ENCODE measurements at regions not wholly inside any gene's neighbourhood (a gene's known extent, or its start where the extent isn't known, plus 50 kb on each side); places are given as distances from the start of the nearest gene placed in this dataset.

- Histone ChIP-seq H3K14ac (replicated peaks; ENCODE audit: low read depth, low read length) (no peak overlapping the region), H2AK9ac (replicated peaks; ENCODE audit: low read depth, low read length, poor library complexity) (no peak overlapping the region), H3K4me3 (ENCODE audit: insufficient read depth, low read depth, low read length) (no peak overlapping the region), H3K27ac (ENCODE audit: insufficient read depth, low read length) (no peak overlapping the region), H3K9ac (ENCODE audit: low read depth, low read length) (no peak overlapping the region), H3K79me1 (ENCODE audit: low read depth in 1 of 2, low read length in 2 of 2) (no peaks in the 10 kb centered on the region), H3K4me2 (ENCODE audit: low read depth, low read length) (no peak overlapping the region), H2BK120ac (ENCODE audit: low read depth, low read length) (no peak overlapping the region), H3K9me1 (ENCODE audit: insufficient read depth, low read length) (no peaks in the 10 kb centered on the region), H4K5ac (ENCODE audit: low read depth, low read length) (no peak overlapping the region), H2AFZ (replicated peaks; ENCODE audit: low read length, poor library complexity) (no peak overlapping the region), H3K4me1 (ENCODE audit: control insufficient read depth, insufficient read depth, low read length) (no peaks in the 10 kb centered on the region), H3K36me3 (ENCODE audit: control insufficient read depth, insufficient read depth, low read length) (no peaks in the 10 kb centered on the region), H2BK5ac (ENCODE audit: low read depth, low read length, poor library complexity, severe bottlenecking) (no peak overlapping the region), H3K56ac (ENCODE audit: extremely low read depth, insufficient read depth, low read length) (no peak overlapping the region), H3K23ac (ENCODE audit: low read depth, low read length) (no peak overlapping the region), H4K91ac (ENCODE audit: insufficient read depth, low read depth, low read length) (no peak overlapping the region), H3K4ac (ENCODE audit: low read depth, low read length) (no peak overlapping the region), H3K18ac (ENCODE audit: low read depth, low read length) (no peak overlapping the region), H2BK20ac (ENCODE audit: low read depth, low read length) (no peak overlapping the region), H3K9me3 (ENCODE audit: control insufficient read depth, insufficient read depth, low read length) (no peaks in the 10 kb centered on the region; the same call in 1 of the 2 replicates), H2BK15ac (ENCODE audit: low read depth, low read length) (no peak overlapping the region), H4K20me1 (ENCODE audit: insufficient read depth, low read length) (no peaks in the 10 kb centered on the region), H3K27me3 (ENCODE audit: control insufficient read depth, insufficient read depth, low read length) (no peaks in the 10 kb centered on the region), H2AK5ac (ENCODE audit: low read depth, low read length) (no peak overlapping the region), H4K8ac (ENCODE audit: low read depth in 2 of 2, low read length in 2 of 2) (no peak overlapping the region)
- WGBS, 2 experiments (ENCODE audit: extremely low coverage in 2 of 2, insufficient read length in 1 of 2), result 65% methylated on average over 2 of the region's 5 CpGs; no CpG with 5 or more reads in 1 of the 2 experiments
- ATAC-seq (ENCODE audit: low read depth) (no peak), DNase-seq (no peak)
- BruUV-seq (replicated peaks), result no TSS peak
- in situ Hi-C loops (cut with MboI; ENCODE audit: low sequenced_read_pairs), result no loop called here
- TF ChIP-seq ELK1 (IDR thresholded peaks at IDR 0.05; ENCODE audit: borderline replicate concordance, low read depth, low read length) (no peak), USF2 (IDR thresholded peaks at IDR 0.05; ENCODE audit: low read depth, low read length) (no peak), BHLHE40 (IDR thresholded peaks at IDR 0.05; ENCODE audit: low read depth, low read length) (no peak), FOS (IDR thresholded peaks at IDR 0.05; ENCODE audit: low read depth, low read length) (no peak), RAD21 (IDR thresholded peaks at IDR 0.05; ENCODE audit: low read length) (no peak), POLR2A (IDR thresholded peaks at IDR 0.05; ENCODE audit: low read depth, low read length) (no peak), MAFK (IDR thresholded peaks at IDR 0.05; ENCODE audit: low read depth, low read length) (no peak), RCOR1 (IDR thresholded peaks at IDR 0.05; ENCODE audit: insufficient replicate concordance, low read length) (no peak), CHD1 (IDR thresholded peaks at IDR 0.05; ENCODE audit: low read depth, low read length) (no peak), CEBPB (IDR thresholded peaks at IDR 0.05; ENCODE audit: low read depth, low read length) (no peak), MXI1 (IDR thresholded peaks at IDR 0.05; ENCODE audit: borderline replicate concordance, low read depth, low read length) (no peak)
- intact Hi-C loops (cut with micrococcal nuclease), result no loop called here
- CTCF ChIA-PET, result no interaction called here
- dilution Hi-C loops (cut with HindIII; ENCODE audit: low sequenced_read_pairs, unreplicated experiment), result no loop called here
- POLR2A ChIA-PET (ENCODE audit: unreplicated experiment), result no interaction called here
Observed at GRCh38 chr5:105259581-105260217, 1697.1 kb upstream of the NUDT12 start.

Measured in IMR-90 (cell line).